NOMO-1 treated with DMSO at 0.1 percent for 48 hours (cell line): ENCODE measurements at regions not wholly inside any gene's neighbourhood (a gene's known extent, or its start where the extent isn't known, plus 50 kb on each side); places are given as distances from the start of the nearest gene placed in this dataset.
A peak's percentile ranks its signal among the peaks of the same experiment; 100 is the strongest.
"Not testable (repeated sequence)": the region's sequence is repeated elsewhere in the genome, so short reads cannot be mapped to it uniquely, and the experiment has no call there.

Experiments used
- DNase-seq: peaks from one replicate; lab custom pipeline; 2025; ENCODE audit not compliant: unreplicated experiment; lab: John Stamatoyannopoulos, UW

- DNase-seq, result not testable (repeated sequence)
Measured at GRCh38 chr1:146654763-146655162, 283.4 kb upstream of the NBPF12 start.

- DNase-seq, result not testable (repeated sequence)
Measured at GRCh38 chr1:146645978-146646604, 292.0 kb upstream of the NBPF12 start.

GRCh38 chr1:146641534-146641933 is 296.6 kb upstream of the NBPF12 start:
- not testable (repeated sequence) for DNase-seq

DNA sequence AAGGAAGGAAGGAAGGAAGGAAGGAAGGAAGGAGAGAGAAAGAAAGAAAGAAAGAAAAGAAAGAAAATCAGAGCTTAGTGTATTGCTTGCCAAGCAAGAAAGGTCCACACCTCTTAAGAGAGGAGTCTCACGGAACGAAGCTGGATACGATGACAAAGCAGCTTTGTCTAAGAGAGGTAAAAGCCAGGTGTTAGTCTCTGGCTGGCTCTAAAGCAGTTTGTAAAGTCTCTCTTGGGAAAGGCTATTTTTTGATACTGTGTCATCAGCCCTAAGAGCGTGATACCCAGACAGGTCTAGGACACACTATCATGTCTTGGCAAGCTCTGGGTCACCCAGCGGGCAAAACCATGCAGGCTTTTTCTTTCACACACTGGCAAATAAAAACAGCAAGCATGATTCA is 297.5 kb upstream of the NBPF12 start:
- DNase-seq, result not testable (repeated sequence)

GRCh38 chr1:146630302-146630701 is 307.8 kb upstream of the NBPF12 start:
- not testable (repeated sequence) for DNase-seq

GRCh38 chr1:146618582-146618981 is 319.5 kb upstream of the NBPF12 start:
- DNase-seq, result peak; percentile 21

- DNase-seq, result not testable (repeated sequence)
Measured at GRCh38 chr1:146604681-146605080, 333.4 kb upstream of the NBPF12 start.

- not testable (repeated sequence) for DNase-seq
Measured at GRCh38 chr1:146600720-146601307, 337.3 kb upstream of the NBPF12 start.

GRCh38 chr1:146599906-146600305 is 338.2 kb upstream of the NBPF12 start:
- not testable (repeated sequence) for DNase-seq

DNA sequence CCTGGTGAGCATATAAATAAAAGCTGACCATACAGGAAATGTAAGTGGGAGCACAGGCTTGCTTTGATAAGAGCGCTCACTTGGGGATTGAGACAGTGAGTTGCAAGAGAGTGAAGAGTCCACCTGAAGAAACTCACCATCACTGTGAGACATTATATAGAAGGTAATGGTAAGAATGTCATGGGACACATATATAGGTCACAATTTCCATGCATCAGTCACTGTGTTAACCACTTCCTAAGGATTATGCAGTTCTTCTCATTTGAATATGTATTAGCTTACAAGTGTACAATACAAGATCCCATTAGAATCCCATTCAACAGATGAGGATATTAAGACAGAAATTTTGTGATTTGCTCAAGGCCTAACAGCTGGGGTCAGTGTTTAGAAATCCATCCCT is 352.4 kb upstream of the NOTCH2NLA start:
- DNase-seq, result not testable (repeated sequence)

DNA sequence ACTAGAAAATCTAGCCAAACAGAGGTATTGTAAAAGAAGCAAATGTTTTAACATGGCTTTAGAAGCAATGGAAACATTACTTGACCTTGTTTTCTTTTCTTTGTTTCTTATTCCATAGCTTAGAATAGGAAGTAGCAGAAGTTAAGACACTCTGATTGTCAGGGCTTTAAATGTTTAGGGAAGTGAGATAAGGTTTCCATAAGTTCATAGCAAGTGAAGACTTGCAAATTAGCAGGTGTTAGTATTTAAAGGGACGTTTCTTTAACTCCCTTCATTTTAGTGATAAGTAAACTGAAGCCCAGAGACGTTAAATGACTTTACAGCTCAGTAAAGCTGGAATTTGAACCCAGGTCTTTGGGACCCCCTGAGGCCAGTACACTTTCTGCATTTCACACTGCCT is 338.7 kb upstream of the NOTCH2NLA start:
- DNase-seq, result not testable (repeated sequence)

- DNase-seq, result not testable (repeated sequence)
Measured at GRCh38 chr1:146558032-146558431, 329.2 kb upstream of the NOTCH2NLA start.

GRCh38 chr1:146556405-146556804 is 327.6 kb upstream of the NOTCH2NLA start:
- DNase-seq, result not testable (repeated sequence)

DNA sequence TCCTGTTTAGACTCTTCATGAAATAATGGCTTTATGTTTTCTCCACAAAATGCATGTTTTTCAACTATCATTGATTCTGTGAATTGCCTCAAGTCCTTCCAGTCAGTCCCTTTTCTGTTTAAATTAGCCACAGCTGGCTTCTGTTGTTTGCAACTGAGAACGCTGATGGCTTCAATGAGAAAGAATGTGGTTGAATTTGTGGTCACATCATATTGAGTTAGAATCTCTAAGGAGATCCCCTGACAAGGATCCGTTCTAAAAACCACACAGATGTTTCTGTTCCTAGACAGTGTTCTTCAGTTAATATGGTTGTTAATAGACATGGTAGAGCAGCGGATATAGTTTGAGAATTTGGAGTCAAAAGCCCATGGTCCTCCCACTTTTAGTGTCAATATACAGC is 323.6 kb upstream of the NOTCH2NLA start:
- DNase-seq, result not testable (repeated sequence)

DNA sequence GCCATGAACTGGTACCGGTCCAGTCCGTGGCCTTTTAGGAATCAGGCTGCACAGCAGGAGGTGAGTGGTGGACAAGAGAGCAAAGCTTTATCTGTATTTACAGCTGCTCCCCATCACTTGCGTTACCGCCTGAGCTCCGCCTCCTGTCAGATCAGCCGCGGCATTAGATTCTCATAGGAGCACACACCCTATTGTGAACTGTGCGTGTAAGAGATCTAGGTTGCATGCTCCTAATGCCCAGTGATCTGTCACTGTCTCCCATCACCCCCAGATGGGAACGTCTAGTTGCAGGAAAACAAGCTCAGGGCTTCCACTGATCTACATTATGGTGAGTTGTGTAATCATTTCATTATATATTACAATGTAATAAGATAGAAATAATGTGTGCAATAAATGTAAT is 319.9 kb upstream of the NOTCH2NLA start:
- not testable (repeated sequence) for DNase-seq

DNA sequence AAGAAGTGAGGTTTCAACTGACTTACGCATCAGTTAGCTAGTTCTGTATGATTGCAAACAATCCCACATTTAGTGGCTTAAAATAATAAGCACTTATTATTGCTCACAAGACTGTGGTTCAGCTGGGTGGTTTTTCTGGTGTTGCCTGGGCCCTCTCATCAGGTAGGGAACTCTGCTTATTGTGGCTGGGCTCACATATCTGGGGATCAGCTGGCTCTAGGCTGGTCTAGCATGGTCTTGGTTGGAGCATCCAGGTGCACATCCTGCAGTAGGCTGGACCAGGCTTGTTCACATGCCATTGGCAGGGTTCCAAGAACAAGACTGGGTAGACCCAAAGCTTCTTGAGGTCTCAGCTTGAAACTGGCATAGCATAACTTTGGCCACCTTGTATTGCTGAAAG is 317.4 kb upstream of the NOTCH2NLA start:
- not testable (repeated sequence) for DNase-seq

GRCh38 chr1:146537775-146538373 is 309.1 kb upstream of the NOTCH2NLA start:
- DNase-seq, result not testable (repeated sequence)

DNA sequence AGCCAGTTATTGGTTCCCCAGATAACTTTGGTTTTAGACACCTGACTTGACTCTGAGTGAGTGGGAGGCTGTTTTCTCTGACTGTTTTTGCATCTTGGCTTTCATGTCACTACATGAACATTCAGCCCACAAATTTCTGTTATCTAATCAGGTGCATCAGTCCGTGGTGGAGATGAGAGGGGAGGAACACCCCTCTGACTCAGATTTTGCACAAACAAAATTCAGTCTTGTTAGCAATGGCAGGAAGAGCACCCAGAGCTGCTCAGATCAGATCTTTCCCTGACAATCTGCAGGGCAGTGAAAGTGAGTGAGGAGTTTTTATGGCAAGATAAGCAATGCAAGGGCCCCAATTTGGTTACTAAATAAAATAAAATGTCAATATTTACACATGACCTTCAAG is 307.2 kb upstream of the NOTCH2NLA start:
- DNase-seq, result not testable (repeated sequence)

GRCh38 chr1:146535575-146535974 is 306.8 kb upstream of the NOTCH2NLA start:
- DNase-seq, result not testable (repeated sequence)

DNA sequence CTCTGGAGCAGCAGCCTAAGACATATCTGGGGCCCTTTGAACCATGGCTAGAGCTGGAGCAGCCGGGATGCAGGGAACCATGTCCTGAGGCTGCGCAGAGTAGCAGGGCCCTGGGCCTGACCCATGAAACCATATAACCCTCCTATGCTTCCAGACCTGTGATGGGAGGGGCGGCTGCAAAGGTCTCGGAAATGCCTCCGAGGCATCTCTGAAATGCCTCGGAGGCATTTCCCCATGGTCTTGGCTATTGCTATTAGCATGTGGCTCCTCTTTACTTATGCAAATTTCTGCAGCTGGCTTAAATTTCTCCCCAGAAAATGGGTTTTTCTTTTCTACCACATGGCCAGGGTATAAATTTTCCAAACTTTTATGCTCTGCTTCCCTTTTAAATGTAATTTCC is 302.1 kb upstream of the NOTCH2NLA start:
- not testable (repeated sequence) for DNase-seq

- not testable (repeated sequence) for DNase-seq
Measured at GRCh38 chr1:146522812-146523211, 294.0 kb upstream of the NOTCH2NLA start.

- DNase-seq, result not testable (repeated sequence)
Measured at GRCh38 chr1:146522345-146522744, 293.5 kb upstream of the NOTCH2NLA start.
